Left ventricle myocardium inferior (tissue), 1 donor: ENCODE measurements at regions not wholly inside any gene's neighbourhood (a gene's known extent, or its start where the extent isn't known, plus 50 kb on each side); places are given as distances from the start of the nearest gene placed in this dataset.

ENCODE experiments used
- DNase-seq: peaks from one replicate; pipeline ENCODE4 v3.0.0-alpha.2; 2020
- H3K27ac ChIP-seq: fragments of 200-600 bp; replicated peaks from 2 replicates; pipeline ENCODE4 v1.8.0; 2021
- H3K27me3 ChIP-seq: fragments of 200-600 bp; 2 replicates; pipeline ENCODE4 v1.8.0; 2021; ENCODE audit warnings: low read depth
- H3K36me3 ChIP-seq: fragments of 200-600 bp; 2 replicates; pipeline ENCODE4 v1.8.0; 2021
- H3K4me1 ChIP-seq: fragments of 200-600 bp; 2 replicates; pipeline ENCODE4 v1.8.0; 2021
- H3K4me3 ChIP-seq: fragments of 200-600 bp; 2 replicates; pipeline ENCODE4 v1.8.0; 2021; ENCODE audit warnings: mild to moderate bottlenecking, moderate library complexity
- H3K9me3 ChIP-seq: fragments of 200-600 bp; replicated peaks from 2 replicates; pipeline ENCODE4 v1.8.0; 2021
- CTCF ChIP-seq: fragments of 200-600 bp; IDR thresholded peaks from 2 replicates; pipeline ENCODE4 v1.8.0; 2021; ENCODE audit warnings: antibody characterized with exemption, mild to moderate bottlenecking, borderline replicate concordance
- intact Hi-C: fragments of 100-400 bp; cut with micrococcal nuclease; formaldehyde crosslinking; loops from one replicate; pipeline ENCODE4 v1.11.0; 2022
- donor health status: DM: no; HTN: yes; CAD: no; lungs with severe emphysema.

- no peak overlapping the region for H3K27ac ChIP-seq
- H3K4me1 ChIP-seq, result peaks cover 12% of the 10 kb centered on the region
- H3K36me3 ChIP-seq, result no peaks in the 10 kb centered on the region
- H3K4me3 ChIP-seq, result no peak overlapping the region
- no peaks in the 10 kb centered on the region for H3K27me3 ChIP-seq
- no peak for TF ChIP-seq CTCF
- H3K9me3 ChIP-seq, result no peaks in the 10 kb centered on the region
- intact Hi-C loops, result no loop called here
- no peak for DNase-seq
These were observed 198.6 kb downstream of the DMRT2 start for GRCh38 chr9:1248743-1249142.

- Histone ChIP-seq H3K9me3 (no peaks in the 10 kb centered on the region), H3K27ac (no peak overlapping the region), H3K4me1 (peaks cover 12% of the 10 kb centered on the region), H3K36me3 (no peaks in the 10 kb centered on the region), H3K27me3 (no peaks in the 10 kb centered on the region), H3K4me3 (no peak overlapping the region)
- TF ChIP-seq CTCF, result no peak
- DNase-seq, result no peak
- intact Hi-C loops, result no loop called here
These were observed 203.2 kb downstream of the DMRT2 start for GRCh38 chr9:1253064-1253979.

- H3K4me3 ChIP-seq, result no peak overlapping the region
- no peak for TF ChIP-seq CTCF
- intact Hi-C loops, result no loop called here
- no peak overlapping the region for H3K27ac ChIP-seq
- no peaks in the 10 kb centered on the region for H3K27me3 ChIP-seq
- no peaks in the 10 kb centered on the region for H3K9me3 ChIP-seq
- H3K4me1 ChIP-seq, result peaks cover 12% of the 10 kb centered on the region
- no peak for DNase-seq
- no peaks in the 10 kb centered on the region for H3K36me3 ChIP-seq
These were observed 203.9 kb downstream of the DMRT2 start for GRCh38 chr9:1254071-1254470.

- no peak for DNase-seq
- H3K4me1 ChIP-seq, result peaks cover 12% of the 10 kb centered on the region
- no peaks in the 10 kb centered on the region for H3K27me3 ChIP-seq
- TF ChIP-seq CTCF, result no peak
- H3K27ac ChIP-seq, result no peak overlapping the region
- no peaks in the 10 kb centered on the region for H3K9me3 ChIP-seq
- H3K36me3 ChIP-seq, result no peaks in the 10 kb centered on the region
- no peak overlapping the region for H3K4me3 ChIP-seq
- intact Hi-C loops, result no loop called here
These were observed 206.0 kb downstream of the DMRT2 start for GRCh38 chr9:1256178-1256577.

GRCh38 chr9:1261266-1261665 lies 211.1 kb downstream of the DMRT2 start:
- intact Hi-C loops, result no loop called here
- H3K36me3 ChIP-seq, result no peaks in the 10 kb centered on the region

More at GRCh38 chr9:1261266-1261665, 211.1 kb downstream of the DMRT2 start:
- DNase-seq, result no peak
- Histone ChIP-seq H3K4me1 (no peaks in the 10 kb centered on the region), H3K9me3 (no peaks in the 10 kb centered on the region), H3K4me3 (no peak overlapping the region), H3K27ac (no peak overlapping the region), H3K27me3 (no peaks in the 10 kb centered on the region)
- no peak for TF ChIP-seq CTCF
